Fibroblast of lung (primary cell): ENCODE measurements at regions not wholly inside any gene's neighbourhood (a gene's known extent, or its start where the extent isn't known, plus 50 kb on each side); places are given as distances from the start of the nearest gene placed in this dataset.

Experiments
- CTCF ChIP-seq, 2 donors: IDR thresholded peaks in 1 of 2; conservative IDR thresholded peaks in 1 of 2; 1 replicate in 1 of 2; 2 replicates in 1 of 2; pipeline ENCODE4 v1.5.1; 2011 to 2012; ENCODE audit warnings: low read length in 2 of 2, control low read depth in 1 of 2, inconsistent platforms in 1 of 2, low read depth in 1 of 2, mild to moderate bottlenecking in 1 of 2
- EZH2 ChIP-seq: IDR thresholded peaks from 2 replicates; pipeline ENCODE4 v1.5.1; 2012; ENCODE audit warnings: low read length, control low read depth, mild to moderate bottlenecking; ENCODE audit errors: missing control alignments

- TF ChIP-seq CTCF (conservative IDR thresholded peaks at IDR 0.05 in 1 of 2, IDR thresholded peaks at IDR 0.05 in 1 of 2; ENCODE audit: low read depth in 1 of 2, low read length in 2 of 2) = no peak
- TF ChIP-seq EZH2 = no peak
These were observed 904.6 kb downstream of the PDCD6IP start for GRCh38 chr3:34703053-34703452.
